ENCODE measurements at regions not wholly inside any gene's neighbourhood (a gene's known extent, or its start where the extent isn't known, plus 50 kb on each side); places are given as distances from the start of the nearest gene placed in this dataset.
"Not testable (repeated sequence)": the region's sequence is repeated elsewhere in the genome, so short reads cannot be mapped to it uniquely, and the experiment has no call there.

DNA sequence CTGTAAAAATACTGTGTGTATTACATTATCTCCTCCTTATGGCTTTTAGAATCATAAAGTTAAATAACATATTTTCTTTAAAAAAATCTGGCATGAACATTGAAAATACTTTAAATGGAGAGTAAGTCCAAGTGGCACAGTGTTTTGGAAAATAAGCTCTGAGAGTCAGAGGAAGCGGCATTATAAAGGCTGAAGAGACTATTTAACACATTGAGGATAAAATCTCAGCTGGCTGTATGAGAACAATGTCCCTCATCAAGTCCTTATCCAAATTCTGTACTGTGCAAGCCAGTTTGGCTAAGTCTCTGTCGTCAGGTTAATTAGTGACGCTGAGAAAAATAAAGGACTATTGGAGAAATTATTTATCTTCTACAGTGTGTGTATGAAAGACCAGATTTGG lies 245.5 kb downstream of the MFSD1 start:
- DNase-seq, result no peak

DNA sequence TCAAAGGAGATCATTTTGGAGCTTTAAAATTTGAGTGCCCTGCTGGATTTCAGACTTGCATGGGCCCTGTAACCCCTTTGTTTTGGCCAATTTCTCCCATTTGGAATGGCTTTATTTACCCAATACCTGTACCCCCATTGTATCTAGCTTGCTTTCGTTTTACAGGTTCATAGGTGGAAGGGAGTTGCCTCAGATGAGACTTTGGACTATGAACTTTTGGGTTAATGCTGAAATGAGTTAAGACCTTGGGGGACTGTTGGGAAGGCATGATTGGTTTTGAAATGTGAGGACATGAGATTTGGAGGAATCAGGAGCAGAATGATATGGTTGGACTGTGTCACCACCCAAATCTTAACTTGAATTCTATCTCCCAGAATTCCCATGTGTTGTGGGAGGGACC lies 250.6 kb downstream of the MFSD1 start:
- DNase-seq, result not testable (repeated sequence)

DNA sequence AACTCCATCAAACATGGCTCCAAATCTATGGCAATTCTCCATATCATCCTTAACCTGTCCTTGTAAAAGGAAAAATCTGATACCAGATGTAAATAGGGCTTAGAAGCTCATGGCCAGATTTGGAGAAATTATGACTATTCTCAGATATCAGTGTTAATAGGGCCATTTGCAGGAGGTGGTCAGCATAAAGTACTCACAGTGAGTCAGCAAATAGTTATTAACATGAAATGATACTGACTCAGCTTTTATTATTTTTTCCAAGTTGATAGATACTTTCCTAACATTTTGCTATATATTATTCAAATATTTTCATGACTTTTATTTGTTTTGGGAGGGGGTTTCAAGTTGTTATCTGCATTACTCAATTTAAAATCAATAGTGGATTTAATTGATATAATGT lies 255.8 kb downstream of the MFSD1 start:
- no peak for DNase-seq

DNA sequence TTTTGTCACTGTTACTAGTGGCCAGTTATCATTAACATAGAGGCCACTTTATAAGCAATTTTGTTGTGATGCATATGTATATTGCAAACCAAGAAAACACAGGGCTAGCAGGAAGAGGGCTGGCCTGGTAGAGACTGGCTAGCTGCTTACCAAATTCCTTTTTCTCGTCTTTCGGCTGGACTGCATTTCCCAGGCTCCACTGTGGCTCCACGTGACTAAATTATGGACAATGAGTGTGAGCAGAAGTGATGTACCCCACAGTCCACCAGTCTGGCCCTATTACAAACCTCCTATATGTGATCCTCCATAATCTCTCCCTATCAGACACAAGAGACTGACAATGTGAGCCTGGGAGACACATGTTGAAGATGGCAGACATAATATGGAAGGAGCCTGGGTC lies 257.0 kb downstream of the MFSD1 start:
- no peak for DNase-seq

DNA sequence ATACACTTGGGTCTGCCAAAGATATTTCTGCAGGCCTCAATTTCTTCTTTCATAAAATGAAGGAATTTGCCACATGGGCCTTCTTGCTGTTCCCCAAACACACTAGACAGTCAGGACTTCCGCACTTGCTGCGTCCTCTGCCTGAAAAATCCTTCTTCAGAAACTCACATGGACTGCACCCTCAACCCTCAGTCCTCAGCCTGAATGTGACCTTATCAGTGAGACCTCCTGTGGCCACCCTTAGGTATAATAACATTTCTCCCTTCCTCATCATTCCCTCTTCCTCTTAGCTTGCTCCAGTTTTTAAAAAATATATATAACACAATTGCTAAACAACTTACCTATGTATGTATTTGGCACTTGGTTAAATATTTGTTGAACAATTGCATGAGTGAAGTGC lies 257.5 kb downstream of the MFSD1 start:
- no peak for DNase-seq

DNA sequence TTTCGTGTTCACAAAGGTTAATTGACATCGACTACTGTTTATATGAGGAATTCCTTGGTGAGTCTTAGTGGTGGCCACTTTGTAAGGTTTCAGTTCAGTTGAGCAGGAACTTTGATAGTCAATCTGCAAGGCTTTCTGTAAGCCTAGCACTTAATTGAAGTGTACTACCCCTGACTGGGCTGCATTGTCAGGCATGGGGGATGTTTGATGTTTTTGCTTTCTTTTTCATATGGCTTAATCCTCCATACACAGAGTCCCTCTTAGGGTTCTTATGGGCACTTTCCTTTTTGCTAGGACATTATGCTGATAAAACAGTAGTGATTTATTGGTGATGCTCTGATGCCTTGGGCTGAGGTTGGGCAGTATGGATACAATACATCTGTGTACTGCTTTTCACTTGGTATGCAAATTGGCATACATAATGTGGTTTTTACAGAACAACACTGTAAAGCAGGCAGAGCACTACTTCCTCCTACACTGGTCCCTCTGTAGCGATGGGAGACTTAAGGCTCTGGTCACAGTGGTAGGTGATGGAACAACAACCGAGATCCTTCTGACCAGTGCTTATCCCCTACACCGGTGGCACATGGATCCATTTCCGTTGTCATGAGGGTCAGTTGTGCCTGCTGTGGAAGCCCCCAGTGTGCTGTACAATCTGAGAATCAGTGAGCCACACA lies 261.0 kb downstream of the MFSD1 start:
- no peak for DNase-seq

DNA sequence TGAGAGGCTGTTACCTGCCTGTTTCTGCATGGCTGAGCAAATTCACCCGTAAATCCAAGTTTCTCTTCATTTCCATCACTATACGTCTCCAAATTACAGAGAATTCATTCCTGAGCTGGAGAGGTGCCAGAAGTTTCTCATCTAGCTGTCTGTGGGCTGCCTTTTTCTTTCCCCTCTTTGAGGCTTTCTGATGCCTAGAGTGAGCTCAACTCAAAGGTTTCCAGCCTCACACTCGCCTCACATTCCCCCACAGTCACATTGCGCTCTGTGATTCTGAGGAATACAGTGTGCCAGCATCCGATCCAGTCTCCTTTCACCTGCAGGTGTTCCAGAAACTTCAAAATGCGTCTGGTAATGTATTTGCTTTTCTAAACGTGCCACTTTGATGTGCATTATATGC lies 267.2 kb downstream of the MFSD1 start, which contains the start of gene IQCJ:
Gene IQCJ (plus strand): TSS at position 229 of the 400 bp plus-strand sequence.
- no peak for DNase-seq

DNA sequence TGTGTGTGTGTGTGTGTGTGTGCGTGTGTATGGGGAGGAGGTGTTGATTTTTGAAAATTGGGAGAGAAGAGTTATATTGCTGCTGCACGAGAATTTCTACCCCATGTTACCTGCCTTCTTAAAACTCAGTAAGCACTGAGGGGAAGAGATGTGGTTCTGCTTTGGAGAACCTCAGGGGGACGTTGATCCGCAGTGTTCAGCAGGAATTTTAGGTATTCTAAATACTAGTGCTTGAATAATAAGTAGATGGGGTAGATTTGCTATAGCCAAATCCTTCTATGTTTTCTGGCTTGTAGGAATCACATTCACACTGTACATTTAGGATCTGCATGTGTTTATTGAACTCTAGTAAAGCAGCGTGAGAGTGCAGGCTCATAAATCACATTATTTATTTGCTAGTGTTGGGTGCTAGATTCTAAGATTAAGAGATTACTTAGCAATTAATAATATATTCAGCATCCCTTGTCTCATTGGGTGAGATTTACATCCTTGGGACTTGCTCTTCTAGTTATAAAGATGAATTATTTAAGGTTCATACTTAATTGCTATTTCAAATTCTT lies 268.1 kb downstream of the MFSD1 start:
- no peak for DNase-seq

DNA sequence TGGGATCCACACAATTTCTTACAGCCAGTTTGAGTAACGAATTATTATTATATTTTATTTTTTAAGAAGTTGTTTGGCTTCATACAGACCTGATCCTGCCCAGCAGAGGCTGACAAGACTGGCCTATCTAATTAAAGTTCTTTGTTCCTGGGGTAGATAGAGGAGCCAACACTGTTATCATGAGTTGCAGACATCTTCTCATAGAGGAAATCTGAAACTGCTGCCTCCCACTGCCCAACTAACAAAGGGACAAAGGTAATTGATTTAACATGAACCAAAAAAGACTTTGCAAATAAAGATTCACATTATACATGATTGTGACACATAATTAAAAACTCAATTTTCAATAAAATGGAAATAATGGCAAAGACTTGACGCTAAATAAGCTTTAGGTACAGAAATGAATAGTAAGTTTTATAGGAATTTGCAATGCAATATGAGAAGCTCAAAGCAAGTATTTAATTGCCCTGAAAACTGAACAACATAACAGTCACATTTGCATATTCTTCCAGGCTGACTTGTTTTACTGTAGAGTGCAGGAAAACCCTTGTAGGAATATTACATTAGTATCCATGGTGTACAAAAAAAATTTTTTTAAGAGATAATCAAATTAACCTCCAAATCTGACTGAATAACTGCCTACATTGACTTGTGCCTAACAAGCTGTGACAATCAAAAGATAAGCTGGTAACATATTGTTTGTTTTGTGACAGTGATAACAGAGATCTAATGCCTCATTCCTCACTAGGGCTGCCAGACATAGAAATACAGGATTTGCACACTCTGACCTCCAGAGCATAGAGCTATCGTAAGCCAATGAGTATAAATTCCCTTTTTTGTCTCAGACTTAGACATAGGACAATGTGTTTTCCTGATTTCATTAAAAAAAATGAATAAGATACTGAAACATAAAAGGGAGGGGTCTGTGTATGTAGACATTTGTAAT lies 273.2 kb downstream of the MFSD1 start:
- no peak for DNase-seq

DNA sequence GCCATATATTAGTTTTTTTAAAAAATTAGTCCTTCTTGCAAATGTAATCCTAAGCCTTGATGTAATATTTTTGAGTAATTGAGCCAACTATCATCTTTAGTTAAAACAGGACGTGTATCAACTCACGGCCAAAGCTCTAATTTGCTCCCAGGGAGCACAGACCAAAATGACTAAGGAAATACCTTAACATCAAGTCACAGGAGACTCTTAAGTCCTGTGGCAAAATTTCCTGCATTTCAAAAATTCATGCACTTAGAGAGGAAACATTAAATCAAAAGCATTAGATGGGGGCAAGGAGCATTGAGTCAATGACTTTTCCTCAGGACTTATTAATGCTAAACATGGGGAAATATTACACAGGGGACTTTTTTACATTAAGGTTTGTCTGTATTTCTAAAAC lies 276.0 kb downstream of the MFSD1 start:
- no peak for DNase-seq

DNA sequence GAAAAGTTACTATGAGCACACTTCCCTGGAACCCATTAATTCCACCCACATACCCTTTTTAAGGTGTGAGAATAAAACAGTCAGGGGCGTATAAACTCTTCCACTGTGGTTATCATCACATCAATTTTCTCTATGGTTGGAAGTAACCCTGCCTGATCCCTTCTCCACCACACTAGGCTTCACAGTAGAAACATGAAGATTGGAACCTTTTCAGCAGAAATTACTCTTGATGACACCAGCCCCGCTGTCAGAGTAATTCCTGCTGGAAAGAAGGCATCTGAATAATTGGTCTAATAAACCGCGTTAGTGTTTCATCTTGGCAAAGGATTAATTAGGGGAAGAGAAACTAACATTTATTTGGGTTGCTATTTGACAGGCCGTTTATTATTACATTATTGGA lies 278.4 kb downstream of the MFSD1 start:
- no peak for DNase-seq

DNA sequence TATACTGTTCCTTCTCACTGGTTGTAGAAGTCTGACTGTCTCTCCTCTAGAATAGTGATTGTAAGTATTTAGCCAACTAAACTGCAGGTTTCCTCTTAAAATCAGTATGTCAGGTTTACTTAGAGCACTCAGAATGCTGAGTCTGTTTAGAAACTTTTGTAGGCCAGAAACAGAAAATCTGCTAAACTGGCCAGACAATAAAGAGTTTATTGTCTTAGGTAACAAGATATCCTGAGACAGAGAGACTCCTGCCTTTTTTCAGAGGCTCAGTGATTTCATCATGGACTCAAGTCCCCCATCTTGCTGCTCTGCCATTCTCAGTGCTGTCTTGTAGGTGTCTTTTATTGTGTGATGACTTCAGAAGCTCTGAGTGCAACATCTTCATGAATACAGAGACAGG lies 279.0 kb downstream of the MFSD1 start:
- no peak for DNase-seq

DNA sequence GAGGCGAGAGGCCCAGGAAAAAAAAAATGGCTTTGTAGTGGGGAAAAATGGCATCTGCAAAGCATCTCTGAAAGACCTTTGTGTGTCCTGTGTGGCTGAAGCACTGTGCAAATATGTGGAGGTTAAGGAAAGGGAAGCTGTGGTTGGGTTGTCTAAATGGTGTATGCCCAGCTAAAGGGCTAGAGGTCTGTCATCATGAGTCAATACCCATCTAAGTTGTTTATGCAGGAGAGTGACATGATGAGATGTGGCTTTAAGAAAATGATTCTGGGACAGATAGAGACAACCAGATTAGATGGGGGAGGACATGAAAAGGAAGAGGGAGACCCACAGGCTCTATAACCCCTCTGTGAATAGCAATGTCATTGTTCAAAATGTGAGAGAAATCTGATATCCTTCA lies 280.7 kb downstream of the MFSD1 start:
- DNase-seq, result no peak

DNA sequence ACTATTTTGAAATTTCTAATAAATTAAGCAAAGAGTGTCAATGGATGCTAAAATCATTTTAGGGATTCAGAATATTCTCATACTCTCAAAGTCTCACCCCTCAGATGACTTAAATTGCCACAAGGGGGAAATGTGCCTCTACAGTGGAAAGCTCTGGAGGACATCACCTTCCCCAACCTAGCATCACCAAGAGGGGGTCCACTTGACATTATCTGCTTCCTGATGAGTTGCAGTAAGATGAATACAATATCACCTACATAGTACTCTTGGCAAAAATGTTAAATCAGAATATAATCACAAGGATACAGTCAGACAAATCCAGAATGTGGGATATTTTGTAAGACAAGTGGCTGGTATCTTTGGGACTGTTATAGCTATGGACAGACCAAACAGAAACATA lies 290.1 kb downstream of the MFSD1 start:
- no peak for DNase-seq

DNA sequence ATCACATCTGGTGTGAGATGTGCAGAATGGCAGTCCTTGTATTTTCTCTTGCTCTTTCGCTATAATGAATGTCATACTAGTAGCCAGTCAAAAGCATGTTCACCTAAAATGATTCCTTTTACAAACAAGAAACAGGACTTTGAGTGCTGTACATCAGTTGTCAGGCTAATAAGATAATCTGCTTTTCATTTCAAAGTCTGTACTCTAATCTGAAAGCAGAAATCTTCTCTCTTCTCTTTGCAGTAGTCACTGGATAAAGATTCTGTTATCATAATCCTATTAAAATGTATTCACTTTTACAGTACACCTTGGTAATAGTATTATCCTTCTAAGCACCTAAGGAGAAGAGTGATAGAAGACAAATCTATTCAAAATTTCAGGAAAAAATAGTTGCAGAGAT lies 300.1 kb downstream of the MFSD1 start:
- no peak for DNase-seq

DNA sequence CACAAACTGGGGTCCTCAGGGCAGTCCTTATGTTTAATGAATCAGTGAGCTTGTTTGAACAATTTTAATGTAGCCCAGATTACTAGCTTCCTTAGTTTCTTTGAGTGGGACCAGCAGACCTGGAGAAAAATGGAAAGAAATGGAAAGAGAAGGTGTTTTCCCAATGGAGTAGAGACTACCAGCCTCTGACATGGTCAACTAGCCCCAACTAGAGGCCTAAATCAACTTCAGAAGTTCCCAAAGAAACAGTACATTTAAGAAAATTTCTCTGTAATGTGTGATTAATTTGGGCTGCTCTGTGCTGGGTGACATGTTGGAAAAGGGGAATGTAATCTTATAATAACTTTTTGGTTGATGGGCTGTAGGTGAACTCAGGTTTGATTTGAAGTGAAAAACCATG lies 310.9 kb downstream of the MFSD1 start:
- no peak for DNase-seq

DNA sequence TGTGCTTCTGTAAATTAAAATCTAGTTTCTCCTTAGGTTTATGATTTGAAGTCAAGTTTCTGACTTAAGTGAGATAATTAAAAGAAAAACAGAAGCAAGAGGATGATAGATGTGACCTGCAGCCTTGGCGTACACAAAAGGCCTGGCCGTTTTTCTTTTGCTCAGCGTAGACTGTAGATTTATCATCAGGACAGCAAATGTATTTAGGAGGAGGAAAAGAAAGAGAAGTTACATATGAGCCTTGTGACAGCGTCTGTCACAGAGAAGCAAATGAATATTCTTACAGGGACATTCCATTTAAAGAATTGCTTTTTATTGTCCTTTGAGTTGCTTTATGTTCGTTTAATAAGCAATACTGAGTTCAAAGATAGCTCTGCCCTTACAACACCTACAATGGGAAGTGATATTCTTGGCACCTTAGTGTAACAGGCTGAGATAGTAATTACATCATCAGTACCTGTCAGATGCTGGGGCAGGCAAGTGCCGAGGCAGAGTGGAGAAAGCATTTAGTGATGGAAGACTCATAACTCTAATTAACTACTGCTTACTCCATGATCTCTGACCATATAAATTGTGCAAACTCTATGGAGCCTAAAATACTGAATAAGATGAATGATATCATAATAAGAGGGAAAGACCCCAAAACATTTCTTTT lies 311.5 kb downstream of the MFSD1 start:
- DNase-seq, result no peak

DNA sequence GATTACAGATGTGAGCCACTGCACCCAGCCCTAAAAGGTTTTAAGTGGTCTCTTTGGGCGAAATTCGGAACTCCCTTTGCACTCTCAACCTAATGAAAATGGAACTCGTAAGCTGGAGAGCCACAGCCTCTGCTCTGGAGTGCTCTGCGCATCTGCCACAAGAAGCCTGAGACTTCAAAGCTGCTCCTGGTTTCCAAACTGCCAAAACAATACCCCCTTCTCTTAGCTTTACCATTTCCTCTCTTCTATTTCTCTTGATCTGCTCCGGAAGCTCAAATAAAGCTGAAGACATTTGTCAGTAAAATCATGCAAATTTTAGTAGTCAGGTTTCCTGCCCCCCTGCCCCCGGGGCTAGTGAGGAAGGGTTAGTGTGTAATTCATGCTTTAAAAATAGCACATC lies 312.7 kb downstream of the MFSD1 start:
- DNase-seq, result no peak

DNA sequence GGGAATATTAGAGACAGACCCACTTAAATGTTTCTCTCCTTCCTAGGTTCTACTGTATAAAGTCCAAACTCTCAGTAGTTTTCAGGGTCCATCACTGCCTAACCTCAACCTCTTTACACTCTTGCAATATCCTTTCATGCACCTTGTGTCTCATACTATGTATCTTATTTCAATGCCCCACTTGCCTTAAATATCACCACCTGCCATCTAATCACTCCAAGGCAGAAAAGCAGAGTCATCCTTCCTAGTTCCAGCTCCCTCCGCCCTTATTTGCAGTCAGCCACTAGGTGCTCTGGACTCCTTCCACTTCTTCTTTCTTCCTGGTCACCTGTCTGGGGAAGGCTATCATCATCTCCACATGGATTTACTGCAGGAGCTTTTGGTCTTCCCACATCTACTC lies 322.0 kb downstream of the MFSD1 start:
- no peak for DNase-seq

DNA sequence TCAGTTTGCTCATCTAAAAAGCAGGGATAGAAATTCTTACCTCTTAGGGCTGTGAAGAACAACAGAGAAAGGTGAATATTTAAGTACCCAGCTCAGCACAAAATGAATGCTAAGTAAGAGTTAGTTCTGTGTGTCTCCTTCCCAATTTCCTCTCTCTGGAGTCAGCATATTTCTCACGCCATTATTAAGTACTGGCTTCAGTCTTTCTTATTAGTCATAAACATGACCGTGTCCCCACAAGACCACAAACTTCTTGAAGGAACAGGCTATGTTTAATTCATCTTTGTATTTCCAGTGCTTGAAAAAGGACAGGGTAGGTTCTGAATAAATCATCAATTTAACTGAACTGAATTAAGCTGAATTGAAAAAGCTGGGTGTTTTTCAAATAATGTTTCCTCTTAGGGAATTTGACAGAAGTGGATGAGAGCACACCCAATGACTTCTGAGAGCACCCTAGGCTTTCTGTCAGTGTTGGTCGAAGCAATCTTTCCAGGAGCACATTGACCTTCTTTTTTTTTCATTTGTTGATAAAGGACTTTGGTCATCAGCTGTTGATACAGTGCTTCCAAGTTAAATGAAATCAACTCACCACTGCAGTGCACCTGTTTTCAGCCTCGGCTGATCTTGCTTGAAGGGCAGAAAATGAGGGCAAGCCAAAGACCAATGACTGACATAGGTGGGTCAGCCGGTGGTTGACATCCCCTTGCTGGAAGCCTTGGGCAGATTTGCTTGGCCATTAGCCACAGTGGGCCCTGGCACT lies 324.6 kb downstream of the MFSD1 start:
- peak in 3 of 4 experiments; percentile 3 to 53 (median 43) for DNase-seq

DNA sequence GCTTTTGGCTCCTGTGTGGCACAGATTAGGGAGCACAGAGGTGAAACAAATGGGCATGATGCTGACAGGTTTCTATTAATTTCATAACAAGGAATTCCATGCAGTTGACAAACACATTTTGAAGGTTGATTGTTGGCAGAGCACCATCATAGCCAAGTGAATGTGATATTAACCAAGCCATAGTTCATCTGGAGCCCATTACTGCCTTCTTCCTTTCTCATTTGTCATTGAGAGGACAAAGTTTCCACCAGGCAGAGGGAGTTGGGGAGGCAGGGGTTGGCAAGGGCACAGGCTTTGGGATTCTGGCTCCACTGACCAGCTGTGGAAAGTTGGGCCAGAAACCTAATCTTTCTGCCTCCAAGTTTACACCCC lies 325.2 kb downstream of the MFSD1 start:
- DNase-seq, result no peak

DNA sequence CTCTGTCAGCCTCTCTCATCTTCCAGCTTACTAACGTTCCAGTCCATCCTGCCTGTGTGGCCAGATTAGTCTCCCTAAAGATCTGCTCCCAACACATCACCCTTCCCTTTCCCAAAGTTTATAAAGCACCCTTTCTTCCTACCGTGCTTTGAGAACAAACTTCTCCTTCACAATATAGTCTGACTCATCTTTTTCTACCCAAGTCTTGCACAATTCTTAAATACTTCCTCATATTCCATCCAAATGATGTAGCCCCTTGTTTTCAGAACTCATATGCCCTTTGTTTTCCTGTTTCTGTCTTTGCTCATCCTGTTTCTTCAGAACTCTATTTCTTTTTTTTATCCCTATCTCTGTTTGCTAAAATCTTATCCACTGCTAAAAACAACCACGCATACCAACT lies 326.8 kb downstream of the MFSD1 start:
- DNase-seq, result peak; percentile 2 to 69 (median 38)
